MV-4-11 (cell line): ENCODE measurements at regions not wholly inside any gene's neighbourhood (a gene's known extent, or its start where the extent isn't known, plus 50 kb on each side); places are given as distances from the start of the nearest gene placed in this dataset.

Experiments
- DNase-seq: peaks from one replicate; lab custom pipeline; 2025; lab: John Stamatoyannopoulos, UW

DNA sequence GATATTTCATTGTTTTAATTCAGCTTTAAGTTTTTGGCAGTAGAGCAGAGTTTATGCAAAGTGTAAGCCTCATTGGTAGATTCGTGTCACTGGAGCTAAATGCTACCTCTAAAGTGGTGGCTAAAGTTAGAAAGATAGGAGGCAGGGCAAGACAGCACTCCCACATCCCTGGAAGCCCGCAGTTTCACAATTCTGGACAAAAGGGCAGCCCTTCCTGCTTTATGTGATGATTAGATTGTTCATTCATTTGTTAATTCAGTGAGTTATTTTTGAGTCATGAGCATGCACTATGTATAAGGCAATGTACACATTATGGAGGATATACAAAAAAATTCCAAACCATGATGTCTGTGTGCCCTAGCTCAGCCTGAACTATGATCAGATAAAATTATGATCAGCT lies 52.1 kb upstream of the EIF3M start:
- no peak for DNase-seq

DNA sequence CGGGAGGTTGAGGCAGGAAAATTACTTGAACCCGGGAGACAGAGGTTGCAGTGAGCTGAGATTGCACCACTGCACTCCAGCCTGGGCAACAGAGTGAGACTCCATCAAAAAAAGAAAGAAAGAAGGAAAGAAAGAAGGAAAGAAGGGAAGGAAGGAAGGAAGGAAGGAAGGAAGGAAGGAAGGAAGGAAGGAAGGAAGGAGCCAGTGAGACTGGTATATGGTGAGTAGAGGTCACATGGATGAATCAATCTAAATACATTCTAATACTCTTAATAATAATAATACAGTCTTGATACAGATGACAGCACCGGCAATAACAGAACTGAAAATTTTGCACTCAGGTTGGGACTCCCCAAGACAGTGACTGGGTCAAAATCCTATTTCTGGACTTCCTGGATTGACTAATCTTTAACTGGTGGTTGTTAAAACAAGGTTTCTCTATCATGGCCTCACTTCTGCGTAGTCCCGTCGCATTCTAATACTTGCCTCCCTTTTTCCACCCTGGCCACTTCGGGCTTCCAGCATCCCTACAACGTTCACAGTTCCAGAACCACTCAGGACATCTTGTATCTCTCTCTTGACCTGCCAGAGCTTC lies 53.5 kb upstream of the EIF3M start:
- DNase-seq: peak; percentile 48

DNA sequence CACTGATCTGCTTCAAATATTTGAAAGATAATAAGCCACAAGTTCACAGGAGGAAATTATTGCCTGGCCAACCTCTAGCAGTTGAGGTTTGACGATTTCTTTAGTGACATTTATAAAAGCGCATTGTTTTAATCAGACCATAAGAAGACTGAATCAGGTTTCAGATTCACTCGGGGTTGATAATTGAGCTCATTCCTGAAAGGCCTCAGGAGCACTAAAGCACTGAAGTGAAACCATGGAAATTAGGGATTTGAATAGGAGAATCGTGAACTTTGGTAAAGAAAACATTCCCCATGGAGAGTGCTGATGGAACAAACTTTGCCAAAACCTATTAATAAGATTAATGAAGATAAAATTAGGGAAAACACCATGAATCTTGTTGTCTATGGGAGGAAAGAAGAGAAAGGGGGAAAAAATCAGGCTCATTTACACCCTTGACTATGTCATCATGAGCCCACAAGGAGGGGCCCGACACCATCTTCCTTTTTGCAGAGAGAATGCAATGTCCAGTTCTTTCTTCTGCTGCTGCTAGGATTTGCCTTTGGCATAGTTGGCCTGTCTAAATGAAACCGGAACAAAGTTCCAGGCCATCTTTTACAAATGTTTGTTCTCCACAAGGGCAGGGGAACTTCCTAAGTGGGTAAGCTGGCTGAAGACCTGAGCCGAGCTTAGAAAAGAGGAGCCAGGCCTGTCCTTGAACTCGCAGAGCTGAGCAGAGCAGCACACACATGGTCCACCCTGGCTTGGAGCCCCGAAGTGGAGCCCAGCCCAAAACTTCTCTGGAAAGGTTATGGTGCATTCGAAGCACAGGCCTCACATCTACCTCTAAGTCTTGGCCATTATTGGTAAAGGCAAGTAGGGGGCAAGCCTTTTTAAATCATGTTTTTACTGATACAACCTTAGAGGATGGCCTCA lies 56.1 kb upstream of the EIF3M start:
- peak; percentile 45 for DNase-seq

- no peak for DNase-seq
Measured at GRCh38 chr11:32526760-32527159, 56.9 kb upstream of the EIF3M start.

DNA sequence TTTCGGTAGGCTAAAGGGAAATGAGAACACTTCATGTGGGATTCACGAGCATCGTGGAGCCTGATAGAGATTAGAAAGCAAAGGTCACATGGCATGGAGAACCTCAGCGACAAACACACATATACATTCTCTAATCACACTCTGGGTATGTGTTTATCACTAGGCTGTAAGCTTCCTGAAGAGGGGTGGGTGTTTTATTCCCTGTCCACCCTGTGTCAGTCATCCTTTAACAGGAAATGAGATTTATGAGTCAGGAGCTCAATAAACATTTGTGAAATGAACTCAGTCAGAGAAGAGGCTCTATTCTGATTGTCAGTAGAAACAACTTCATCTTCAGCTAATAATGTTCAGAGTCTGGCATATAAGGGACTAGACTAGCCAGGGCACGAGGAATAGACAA lies 71.7 kb upstream of the EIF3M start:
- no peak for DNase-seq

DNA sequence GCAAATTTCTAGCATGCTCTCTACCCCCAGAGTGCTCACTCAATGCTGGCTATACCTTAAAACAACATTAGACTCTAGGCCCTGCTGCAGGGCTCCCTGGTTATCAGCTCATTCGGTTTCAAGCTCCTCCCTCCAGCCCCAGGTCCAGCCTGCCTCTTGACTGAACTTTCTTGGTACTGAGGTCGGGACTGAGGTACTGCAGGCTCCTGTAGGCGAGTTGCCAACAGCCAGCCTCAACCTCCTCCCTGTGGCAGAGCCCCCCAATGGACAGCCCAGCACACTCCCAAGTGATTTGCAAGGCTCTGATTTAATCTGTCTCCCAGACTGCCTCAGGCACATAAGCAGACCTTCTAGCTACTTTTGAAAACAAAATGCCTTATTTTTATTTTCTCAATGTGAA lies 73.6 kb upstream of the EIF3M start:
- no peak for DNase-seq

DNA sequence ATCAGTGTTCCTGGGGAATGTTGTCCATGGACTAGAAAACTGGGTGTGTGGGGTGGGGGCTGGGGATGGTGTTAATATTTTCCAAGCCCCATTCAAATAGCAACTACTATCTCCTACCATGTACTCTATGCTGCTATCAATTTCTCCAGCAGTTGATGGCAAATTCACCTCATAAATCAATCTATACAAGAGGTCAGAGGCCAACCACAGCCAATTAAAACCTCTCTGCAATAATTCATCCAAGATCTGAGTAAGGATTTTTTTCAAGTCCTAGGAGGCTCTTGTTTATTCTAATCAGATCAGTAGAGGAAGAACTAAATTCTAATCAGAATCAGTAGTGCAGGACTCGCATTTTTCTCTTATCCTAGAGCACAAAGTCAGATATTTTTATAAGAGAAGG lies 73.4 kb upstream of the WT1 start:
- no peak for DNase-seq

DNA sequence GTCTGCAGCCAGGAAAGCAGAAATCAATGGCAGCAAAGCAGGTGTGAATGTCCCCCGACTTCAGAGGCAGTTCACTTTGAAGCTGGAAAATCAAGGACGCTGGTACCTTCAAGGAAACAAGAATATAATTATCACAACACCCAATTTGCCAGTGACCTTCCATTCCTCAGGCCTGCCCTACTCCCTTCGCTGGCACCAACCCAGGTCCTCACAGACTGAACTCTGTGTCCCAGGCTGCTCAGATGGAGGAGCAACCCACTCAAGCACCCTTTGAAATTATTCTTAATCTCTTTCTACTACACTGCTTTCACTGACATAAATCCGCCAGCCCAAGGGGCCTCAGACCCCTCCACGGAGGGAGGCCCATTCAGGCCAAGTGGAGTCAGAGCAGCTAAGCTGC lies 64.7 kb upstream of the WT1 start:
- DNase-seq: no peak

DNA sequence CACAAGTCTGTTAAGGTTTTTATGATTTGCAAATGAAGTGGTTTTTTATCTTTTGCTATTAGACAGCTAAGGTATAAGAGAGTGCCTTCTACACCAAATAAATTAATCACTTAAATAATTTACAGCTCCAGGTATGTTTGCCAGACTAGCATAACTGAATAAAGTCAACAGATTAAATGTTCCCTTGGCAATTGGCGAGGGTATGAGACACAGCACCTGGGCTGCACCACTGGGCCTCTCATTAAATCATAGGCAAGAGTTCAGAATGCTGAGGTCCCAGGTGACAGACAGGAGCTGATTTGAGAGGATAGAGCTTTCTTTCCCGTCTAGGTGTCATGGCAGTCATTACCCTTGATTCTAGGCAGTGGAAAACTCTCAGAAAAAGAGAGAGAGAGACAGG lies 62.6 kb upstream of the WT1 start:
- no peak for DNase-seq

GRCh38 chr11:32494629-32495028 lies 59.3 kb upstream of the WT1 start:
- DNase-seq: no peak

DNA sequence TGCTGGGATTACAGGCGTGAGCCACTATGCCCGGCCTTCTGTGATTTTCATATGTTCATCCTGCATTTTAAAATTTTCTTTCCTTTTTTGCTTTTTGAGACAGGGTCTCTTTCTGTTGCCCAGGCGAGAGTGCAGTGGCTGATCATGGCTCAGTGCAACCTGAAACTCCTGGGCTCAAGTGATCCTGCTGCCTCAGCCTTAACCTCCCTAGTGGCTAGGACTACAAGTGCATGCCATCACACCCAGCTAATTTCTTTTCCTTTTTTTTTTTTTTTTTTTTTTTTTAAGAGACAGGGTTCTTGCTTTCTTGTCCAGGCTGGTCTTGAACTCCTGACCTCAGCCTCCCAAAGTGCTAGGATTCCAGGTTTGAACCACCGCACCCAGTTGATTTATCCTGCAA lies 54.1 kb upstream of the WT1 start:
- no peak for DNase-seq

DNA sequence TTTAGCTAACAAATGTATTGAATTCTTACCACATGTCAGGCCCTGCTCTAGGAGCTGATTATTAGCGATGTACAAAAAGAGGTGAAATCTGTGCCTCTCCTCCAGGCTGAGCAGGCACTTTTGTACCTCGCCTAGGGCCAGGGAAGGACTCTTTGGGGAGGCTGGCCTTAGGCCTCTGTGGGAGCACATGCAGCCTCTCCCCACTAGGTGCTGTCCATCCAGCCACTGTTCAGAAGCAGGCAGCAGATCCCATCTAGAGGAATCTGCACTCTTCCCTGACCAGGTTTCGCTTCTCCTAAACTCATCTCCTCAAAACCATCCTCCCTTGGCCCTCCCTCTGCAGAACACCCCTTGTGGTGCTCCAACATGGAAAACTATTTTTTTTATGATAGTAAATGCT lies 51.9 kb upstream of the WT1 start:
- no peak for DNase-seq

GRCh38 chr11:32485733-32486132 lies 50.4 kb upstream of the WT1 start:
- DNase-seq: no peak
